ENCODE measurements at regions not wholly inside any gene's neighbourhood (a gene's known extent, or its start where the extent isn't known, plus 50 kb on each side); places are given as distances from the start of the nearest gene placed in this dataset.

GRCh38 chrX:69306063-69306404 is 140.8 kb upstream of the PJA1 start:
- no peak for TF ChIP-seq TAF1 (IDR thresholded peaks at IDR 0.05; ENCODE audit: low read depth, low read length)
- TF ChIP-seq POLR2A (IDR thresholded peaks at IDR 0.05; ENCODE audit: low read depth, low read length): no peak
